GM23338 (cell line): ENCODE measurements at regions not wholly inside any gene's neighbourhood (a gene's known extent, or its start where the extent isn't known, plus 50 kb on each side); places are given as distances from the start of the nearest gene placed in this dataset.

Experiments
- ATAC-seq: fragments of 200-7000 bp; cut with Tn5 transposase; 3 replicates; pipeline ENCODE4 v1.9.1; 2020
- DNase-seq: peaks from one replicate; pipeline ENCODE4 v3.0.0-alpha.2; 2015; ENCODE audit warnings: low spot score
- H2AFZ ChIP-seq: fragments of 200-600 bp; sonication (generic); 2 replicates; pipeline ENCODE4 v1.8.0; 2016; ENCODE audit warnings: antibody characterized with exemption, mild to moderate bottlenecking, moderate library complexity
- H3F3A ChIP-seq: fragments of 200-600 bp; sonication (generic); replicated peaks from 2 replicates; pipeline ENCODE4 v1.8.0; 2017; ENCODE audit warnings: antibody characterized with exemption, mixed run types, low read depth
- H3K27ac ChIP-seq: fragments of 200-600 bp; sonication (generic); 2 replicates; pipeline ENCODE4 v1.6.1; 2016; ENCODE audit warnings: low read depth
- H3K27me3 ChIP-seq: fragments of 200-600 bp; sonication (generic); 2 replicates; pipeline ENCODE4 v1.8.0; 2016; ENCODE audit warnings: mild to moderate bottlenecking, mixed run types, moderate library complexity; ENCODE audit not compliant: insufficient read depth
- H3K36me3 ChIP-seq: fragments of 200-600 bp; sonication (generic); 2 replicates; pipeline ENCODE4 v1.8.0; 2016; ENCODE audit warnings: mild to moderate bottlenecking; ENCODE audit not compliant: insufficient read depth
- H3K4me1 ChIP-seq: fragments of 200-600 bp; sonication (generic); 2 replicates; pipeline ENCODE4 v1.8.0; 2016; ENCODE audit warnings: mild to moderate bottlenecking, moderate library complexity; ENCODE audit not compliant: insufficient read depth
- H3K4me2 ChIP-seq: fragments of 200-600 bp; sonication (generic); 2 replicates; pipeline ENCODE4 v1.7.1; 2017; ENCODE audit warnings: mixed run types
- H3K4me3 ChIP-seq: fragments of 200-600 bp; sonication (generic); 2 replicates; pipeline ENCODE4 v1.6.1; 2016; ENCODE audit warnings: mixed run types
- H3K79me2 ChIP-seq: fragments of 200-600 bp; sonication (generic); replicated peaks from 2 replicates; pipeline ENCODE4 v1.8.0; 2017; ENCODE audit warnings: mild to moderate bottlenecking; ENCODE audit not compliant: insufficient read depth
- H3K9me2 ChIP-seq: fragments of 200-600 bp; sonication (generic); 2 replicates; pipeline ENCODE4 v1.8.0; 2017; ENCODE audit not compliant: insufficient read depth
- H4K20me1 ChIP-seq: fragments of 200-600 bp; sonication (generic); replicated peaks from 2 replicates; pipeline ENCODE4 v1.8.0; 2017; ENCODE audit warnings: mild to moderate bottlenecking; ENCODE audit not compliant: insufficient read depth
- H3K27ac Mint-ChIP-seq: 2 replicates; pipeline ENCODE4 v1.8.0; 2020; ENCODE audit warnings: inconsistent platforms, mild to moderate bottlenecking, moderate library complexity, mixed read lengths
- H3K27me3 Mint-ChIP-seq: 3 replicates; pipeline ENCODE4 v1.8.0; 2022; ENCODE audit warnings: low read depth, mild to moderate bottlenecking, moderate library complexity, mixed read lengths, inconsistent platforms; ENCODE audit not compliant: insufficient read depth, poor library complexity
- H3K36me3 Mint-ChIP-seq: 3 replicates; pipeline ENCODE4 v1.8.0; 2021; ENCODE audit warnings: low read depth, mild to moderate bottlenecking, inconsistent platforms, moderate library complexity, mixed read lengths
- H3K4me1 Mint-ChIP-seq: 3 replicates; pipeline ENCODE4 v1.8.0; 2020; ENCODE audit warnings: mild to moderate bottlenecking, inconsistent platforms, mixed read lengths
- H3K4me3 Mint-ChIP-seq: 3 replicates; pipeline ENCODE4 v1.8.0; 2021; ENCODE audit warnings: moderate library complexity, mild to moderate bottlenecking, inconsistent platforms, mixed read lengths
- H3K9me3 Mint-ChIP-seq: 3 replicates; pipeline ENCODE4 v1.8.0; 2020; ENCODE audit warnings: moderate library complexity, mild to moderate bottlenecking, inconsistent platforms, mixed read lengths
- CREB1 ChIP-seq: fragments of 250-450 bp; sonication (Bioruptor Pico); IDR thresholded peaks from 2 replicates; pipeline ENCODE4 v1.5.0; 2020; ENCODE audit warnings: low read depth, mild to moderate bottlenecking, moderate library complexity
- EZH2 ChIP-seq: fragments of 200-600 bp; sonication (generic); IDR thresholded peaks from one replicate; pipeline ENCODE4 v1.8.0; 2017; ENCODE audit warnings: antibody characterized with exemption, mild to moderate bottlenecking, low read depth; ENCODE audit not compliant: unreplicated experiment
- EZH2phosphoT487 ChIP-seq: fragments of 200-600 bp; sonication (generic); IDR thresholded peaks from one replicate; pipeline ENCODE4 v1.8.1; 2018; ENCODE audit warnings: antibody characterized with exemption; ENCODE audit not compliant: unreplicated experiment
- JUNB ChIP-seq: IDR thresholded peaks from one replicate; pipeline ENCODE4 v1.6.1; 2016; ENCODE audit warnings: antibody characterized with exemption; ENCODE audit not compliant: unreplicated experiment
- NANOG ChIP-seq: IDR thresholded peaks from 2 replicates; pipeline ENCODE4 v1.6.1; 2016; ENCODE audit warnings: antibody characterized with exemption, borderline replicate concordance
- POLR2AphosphoS5 ChIP-seq: IDR thresholded peaks from 2 replicates; pipeline ENCODE4 v1.6.1; 2016; ENCODE audit warnings: antibody characterized with exemption, low read depth
- STAT1 ChIP-seq: IDR thresholded peaks from one replicate; pipeline ENCODE4 v1.6.1; 2016; ENCODE audit warnings: antibody characterized with exemption; ENCODE audit not compliant: unreplicated experiment
- ZNF114 ChIP-seq: fragments of 250-450 bp; sonication (Bioruptor Pico); IDR thresholded peaks from 2 replicates; pipeline ENCODE4 v1.5.0; 2020; ENCODE audit warnings: mild to moderate bottlenecking, moderate library complexity
- ZNF331 ChIP-seq: fragments of 250-450 bp; sonication (Bioruptor Pico); IDR thresholded peaks from 2 replicates; pipeline ENCODE4 v1.5.0; 2020; ENCODE audit warnings: low read depth, mild to moderate bottlenecking, moderate library complexity
- TF ChIP-seq, protein P1 (sequence below), 2 experiments: fragments of 200-600 bp in 1 of 2; sonication (generic) in 1 of 2; conservative IDR thresholded peaks; 2 replicates each; pipeline versions ENCODE4 v1.5.1 to v1.6.1; 2016 to 2017; ENCODE audit warnings: antibody characterized with exemption in 2 of 2, low read depth in 2 of 2, mild to moderate bottlenecking in 2 of 2, moderate library complexity in 1 of 2
- TF ChIP-seq, protein P2 (sequence below): fragments of 250-450 bp; sonication (Bioruptor Pico); IDR thresholded peaks from 2 replicates; pipeline ENCODE4 v1.5.0; 2020; ENCODE audit warnings: mild to moderate bottlenecking, moderate library complexity
- TF ChIP-seq, protein P3 (sequence below): IDR thresholded peaks from one replicate; pipeline ENCODE4 v1.6.1; 2018; ENCODE audit warnings: antibody characterized with exemption; ENCODE audit not compliant: unreplicated experiment
- TF ChIP-seq, protein P4 (sequence below): IDR thresholded peaks from 2 replicates; pipeline ENCODE4 v1.6.1; 2016; ENCODE audit warnings: antibody characterized with exemption

DNA sequence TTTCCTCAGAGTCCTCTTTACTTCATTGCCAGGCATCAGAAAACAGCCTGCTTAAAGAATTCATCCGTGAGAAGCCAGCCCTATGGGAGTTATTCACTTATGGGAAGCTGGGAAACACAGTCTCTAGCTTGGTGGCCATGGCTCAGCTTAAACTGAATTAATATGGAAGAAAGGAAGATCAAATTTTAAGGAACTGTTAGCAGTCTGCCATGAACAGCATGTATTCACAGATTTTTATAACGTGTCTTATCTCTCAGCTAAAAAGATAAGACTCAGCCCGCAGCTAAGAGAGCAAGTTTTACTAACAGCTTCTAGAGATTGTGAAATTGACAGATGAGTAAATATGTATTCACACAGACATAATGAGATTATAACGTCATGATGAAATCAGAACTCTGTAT is 253.7 kb upstream of the RXFP2 start:
- TF ChIP-seq CREB1 (CRISPR knock-in tag) (no peak), ZNF114 (no peak), STAT1 (no peak), NANOG (no peak), EZH2 (no peak), EZH2phosphoT487 (no peak), POLR2AphosphoS5 (no peak), JUNB (no peak), ZNF331 (CRISPR knock-in tag) (no peak)
- TF ChIP-seq, protein P1, sequence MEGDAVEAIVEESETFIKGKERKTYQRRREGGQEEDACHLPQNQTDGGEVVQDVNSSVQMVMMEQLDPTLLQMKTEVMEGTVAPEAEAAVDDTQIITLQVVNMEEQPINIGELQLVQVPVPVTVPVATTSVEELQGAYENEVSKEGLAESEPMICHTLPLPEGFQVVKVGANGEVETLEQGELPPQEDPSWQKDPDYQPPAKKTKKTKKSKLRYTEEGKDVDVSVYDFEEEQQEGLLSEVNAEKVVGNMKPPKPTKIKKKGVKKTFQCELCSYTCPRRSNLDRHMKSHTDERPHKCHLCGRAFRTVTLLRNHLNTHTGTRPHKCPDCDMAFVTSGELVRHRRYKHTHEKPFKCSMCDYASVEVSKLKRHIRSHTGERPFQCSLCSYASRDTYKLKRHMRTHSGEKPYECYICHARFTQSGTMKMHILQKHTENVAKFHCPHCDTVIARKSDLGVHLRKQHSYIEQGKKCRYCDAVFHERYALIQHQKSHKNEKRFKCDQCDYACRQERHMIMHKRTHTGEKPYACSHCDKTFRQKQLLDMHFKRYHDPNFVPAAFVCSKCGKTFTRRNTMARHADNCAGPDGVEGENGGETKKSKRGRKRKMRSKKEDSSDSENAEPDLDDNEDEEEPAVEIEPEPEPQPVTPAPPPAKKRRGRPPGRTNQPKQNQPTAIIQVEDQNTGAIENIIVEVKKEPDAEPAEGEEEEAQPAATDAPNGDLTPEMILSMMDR (conservative IDR thresholded peaks at IDR 0.05; ENCODE audit: low read depth in 2 of 2) = no peak
- TF ChIP-seq, protein P2, sequence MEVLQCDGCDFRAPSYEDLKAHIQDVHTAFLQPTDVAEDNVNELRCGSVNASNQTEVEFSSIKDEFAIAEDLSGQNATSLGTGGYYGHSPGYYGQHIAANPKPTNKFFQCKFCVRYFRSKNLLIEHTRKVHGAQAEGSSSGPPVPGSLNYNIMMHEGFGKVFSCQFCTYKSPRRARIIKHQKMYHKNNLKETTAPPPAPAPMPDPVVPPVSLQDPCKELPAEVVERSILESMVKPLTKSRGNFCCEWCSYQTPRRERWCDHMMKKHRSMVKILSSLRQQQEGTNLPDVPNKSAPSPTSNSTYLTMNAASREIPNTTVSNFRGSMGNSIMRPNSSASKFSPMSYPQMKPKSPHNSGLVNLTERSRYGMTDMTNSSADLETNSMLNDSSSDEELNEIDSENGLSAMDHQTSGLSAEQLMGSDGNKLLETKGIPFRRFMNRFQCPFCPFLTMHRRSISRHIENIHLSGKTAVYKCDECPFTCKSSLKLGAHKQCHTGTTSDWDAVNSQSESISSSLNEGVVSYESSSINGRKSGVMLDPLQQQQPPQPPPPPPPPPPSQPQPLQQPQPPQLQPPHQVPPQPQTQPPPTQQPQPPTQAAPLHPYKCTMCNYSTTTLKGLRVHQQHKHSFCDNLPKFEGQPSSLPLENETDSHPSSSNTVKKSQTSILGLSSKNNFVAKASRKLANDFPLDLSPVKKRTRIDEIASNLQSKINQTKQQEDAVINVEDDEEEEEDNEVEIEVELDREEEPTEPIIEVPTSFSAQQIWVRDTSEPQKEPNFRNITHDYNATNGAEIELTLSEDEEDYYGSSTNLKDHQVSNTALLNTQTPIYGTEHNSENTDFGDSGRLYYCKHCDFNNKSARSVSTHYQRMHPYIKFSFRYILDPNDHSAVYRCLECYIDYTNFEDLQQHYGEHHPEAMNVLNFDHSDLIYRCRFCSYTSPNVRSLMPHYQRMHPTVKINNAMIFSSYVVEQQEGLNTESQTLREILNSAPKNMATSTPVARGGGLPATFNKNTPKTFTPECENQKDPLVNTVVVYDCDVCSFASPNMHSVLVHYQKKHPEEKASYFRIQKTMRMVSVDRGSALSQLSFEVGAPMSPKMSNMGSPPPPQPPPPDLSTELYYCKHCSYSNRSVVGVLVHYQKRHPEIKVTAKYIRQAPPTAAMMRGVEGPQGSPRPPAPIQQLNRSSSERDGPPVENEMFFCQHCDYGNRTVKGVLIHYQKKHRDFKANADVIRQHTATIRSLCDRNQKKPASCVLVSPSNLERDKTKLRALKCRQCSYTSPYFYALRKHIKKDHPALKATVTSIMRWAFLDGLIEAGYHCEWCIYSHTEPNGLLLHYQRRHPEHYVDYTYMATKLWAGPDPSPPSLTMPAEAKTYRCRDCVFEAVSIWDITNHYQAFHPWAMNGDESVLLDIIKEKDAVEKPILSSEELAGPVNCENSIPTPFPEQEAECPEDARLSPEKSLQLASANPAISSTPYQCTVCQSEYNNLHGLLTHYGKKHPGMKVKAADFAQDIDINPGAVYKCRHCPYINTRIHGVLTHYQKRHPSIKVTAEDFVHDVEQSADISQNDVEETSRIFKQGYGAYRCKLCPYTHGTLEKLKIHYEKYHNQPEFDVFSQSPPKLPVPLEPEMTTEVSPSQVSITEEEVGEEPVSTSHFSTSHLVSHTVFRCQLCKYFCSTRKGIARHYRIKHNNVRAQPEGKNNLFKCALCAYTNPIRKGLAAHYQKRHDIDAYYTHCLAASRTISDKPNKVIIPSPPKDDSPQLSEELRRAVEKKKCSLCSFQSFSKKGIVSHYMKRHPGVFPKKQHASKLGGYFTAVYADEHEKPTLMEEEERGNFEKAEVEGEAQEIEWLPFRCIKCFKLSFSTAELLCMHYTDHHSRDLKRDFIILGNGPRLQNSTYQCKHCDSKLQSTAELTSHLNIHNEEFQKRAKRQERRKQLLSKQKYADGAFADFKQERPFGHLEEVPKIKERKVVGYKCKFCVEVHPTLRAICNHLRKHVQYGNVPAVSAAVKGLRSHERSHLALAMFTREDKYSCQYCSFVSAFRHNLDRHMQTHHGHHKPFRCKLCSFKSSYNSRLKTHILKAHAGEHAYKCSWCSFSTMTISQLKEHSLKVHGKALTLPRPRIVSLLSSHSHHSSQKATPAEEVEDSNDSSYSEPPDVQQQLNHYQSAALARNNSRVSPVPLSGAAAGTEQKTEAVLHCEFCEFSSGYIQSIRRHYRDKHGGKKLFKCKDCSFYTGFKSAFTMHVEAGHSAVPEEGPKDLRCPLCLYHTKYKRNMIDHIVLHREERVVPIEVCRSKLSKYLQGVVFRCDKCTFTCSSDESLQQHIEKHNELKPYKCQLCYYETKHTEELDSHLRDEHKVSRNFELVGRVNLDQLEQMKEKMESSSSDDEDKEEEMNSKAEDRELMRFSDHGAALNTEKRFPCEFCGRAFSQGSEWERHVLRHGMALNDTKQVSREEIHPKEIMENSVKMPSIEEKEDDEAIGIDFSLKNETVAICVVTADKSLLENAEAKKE (CRISPR knock-in tag) = no peak
- TF ChIP-seq, protein P3, sequence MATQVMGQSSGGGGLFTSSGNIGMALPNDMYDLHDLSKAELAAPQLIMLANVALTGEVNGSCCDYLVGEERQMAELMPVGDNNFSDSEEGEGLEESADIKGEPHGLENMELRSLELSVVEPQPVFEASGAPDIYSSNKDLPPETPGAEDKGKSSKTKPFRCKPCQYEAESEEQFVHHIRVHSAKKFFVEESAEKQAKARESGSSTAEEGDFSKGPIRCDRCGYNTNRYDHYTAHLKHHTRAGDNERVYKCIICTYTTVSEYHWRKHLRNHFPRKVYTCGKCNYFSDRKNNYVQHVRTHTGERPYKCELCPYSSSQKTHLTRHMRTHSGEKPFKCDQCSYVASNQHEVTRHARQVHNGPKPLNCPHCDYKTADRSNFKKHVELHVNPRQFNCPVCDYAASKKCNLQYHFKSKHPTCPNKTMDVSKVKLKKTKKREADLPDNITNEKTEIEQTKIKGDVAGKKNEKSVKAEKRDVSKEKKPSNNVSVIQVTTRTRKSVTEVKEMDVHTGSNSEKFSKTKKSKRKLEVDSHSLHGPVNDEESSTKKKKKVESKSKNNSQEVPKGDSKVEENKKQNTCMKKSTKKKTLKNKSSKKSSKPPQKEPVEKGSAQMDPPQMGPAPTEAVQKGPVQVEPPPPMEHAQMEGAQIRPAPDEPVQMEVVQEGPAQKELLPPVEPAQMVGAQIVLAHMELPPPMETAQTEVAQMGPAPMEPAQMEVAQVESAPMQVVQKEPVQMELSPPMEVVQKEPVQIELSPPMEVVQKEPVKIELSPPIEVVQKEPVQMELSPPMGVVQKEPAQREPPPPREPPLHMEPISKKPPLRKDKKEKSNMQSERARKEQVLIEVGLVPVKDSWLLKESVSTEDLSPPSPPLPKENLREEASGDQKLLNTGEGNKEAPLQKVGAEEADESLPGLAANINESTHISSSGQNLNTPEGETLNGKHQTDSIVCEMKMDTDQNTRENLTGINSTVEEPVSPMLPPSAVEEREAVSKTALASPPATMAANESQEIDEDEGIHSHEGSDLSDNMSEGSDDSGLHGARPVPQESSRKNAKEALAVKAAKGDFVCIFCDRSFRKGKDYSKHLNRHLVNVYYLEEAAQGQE = no peak
- TF ChIP-seq, protein P4, sequence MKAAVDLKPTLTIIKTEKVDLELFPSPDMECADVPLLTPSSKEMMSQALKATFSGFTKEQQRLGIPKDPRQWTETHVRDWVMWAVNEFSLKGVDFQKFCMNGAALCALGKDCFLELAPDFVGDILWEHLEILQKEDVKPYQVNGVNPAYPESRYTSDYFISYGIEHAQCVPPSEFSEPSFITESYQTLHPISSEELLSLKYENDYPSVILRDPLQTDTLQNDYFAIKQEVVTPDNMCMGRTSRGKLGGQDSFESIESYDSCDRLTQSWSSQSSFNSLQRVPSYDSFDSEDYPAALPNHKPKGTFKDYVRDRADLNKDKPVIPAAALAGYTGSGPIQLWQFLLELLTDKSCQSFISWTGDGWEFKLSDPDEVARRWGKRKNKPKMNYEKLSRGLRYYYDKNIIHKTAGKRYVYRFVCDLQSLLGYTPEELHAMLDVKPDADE = no peak
- H3K4me3 ChIP-seq = no peak overlapping the region
- Mint-ChIP-seq H3K4me1 (no peaks in the 10 kb centered on the region), H3K4me3 (no peak overlapping the region), H3K9me3 (no peaks in the 10 kb centered on the region), H3K27me3 (no peaks in the 10 kb centered on the region), H3K36me3 (no peaks in the 10 kb centered on the region), H3K27ac (no peak overlapping the region)
- ATAC-seq (no peak), DNase-seq (no peak)
- no peaks in the 10 kb centered on the region for H3K36me3 ChIP-seq
- H3K4me2 ChIP-seq = no peak overlapping the region
- H3K4me1 ChIP-seq = no peaks in the 10 kb centered on the region
- no peaks in the 10 kb centered on the region for H3K27me3 ChIP-seq
- H4K20me1 ChIP-seq = no peaks in the 10 kb centered on the region
- H3K9me2 ChIP-seq = peaks cover 4% of the 10 kb centered on the region; the same call in 1 of the 2 replicates
- H3K27ac ChIP-seq = no peak overlapping the region
- no peaks in the 10 kb centered on the region for H3K79me2 ChIP-seq
- H2AFZ ChIP-seq = peak overlapping the region; percentile 39; the same call in 1 of the 2 replicates
- no peaks in the 10 kb centered on the region for H3F3A ChIP-seq
